LNCaP clone FGC (cell line): ENCODE measurements at regions not wholly inside any gene's neighbourhood (a gene's known extent, or its start where the extent isn't known, plus 50 kb on each side); places are given as distances from the start of the nearest gene placed in this dataset.
A peak's percentile ranks its signal among the peaks of the same experiment; 100 is the strongest.
"Not testable (repeated sequence)": the region's sequence is repeated elsewhere in the genome, so short reads cannot be mapped to it uniquely, and the experiment has no call there.

Source experiments
- DNase-seq: peaks from one replicate; pipeline ENCODE4 v3.0.0-alpha.2; 2011; ENCODE audit warnings: low read depth
- H3K4me3 ChIP-seq: 2 replicates; pipeline ENCODE4 v1.5.1; 2011; ENCODE audit warnings: mild to moderate bottlenecking, low read depth, low read length, control low read depth
- TF ChIP-seq, protein P1 (sequence below): IDR thresholded peaks from 2 replicates; pipeline ENCODE4 v1.5.1; 2012; ENCODE audit warnings: mild to moderate bottlenecking; ENCODE audit not compliant: control insufficient read depth, insufficient read depth; ENCODE audit errors: extremely low read depth

DNA sequence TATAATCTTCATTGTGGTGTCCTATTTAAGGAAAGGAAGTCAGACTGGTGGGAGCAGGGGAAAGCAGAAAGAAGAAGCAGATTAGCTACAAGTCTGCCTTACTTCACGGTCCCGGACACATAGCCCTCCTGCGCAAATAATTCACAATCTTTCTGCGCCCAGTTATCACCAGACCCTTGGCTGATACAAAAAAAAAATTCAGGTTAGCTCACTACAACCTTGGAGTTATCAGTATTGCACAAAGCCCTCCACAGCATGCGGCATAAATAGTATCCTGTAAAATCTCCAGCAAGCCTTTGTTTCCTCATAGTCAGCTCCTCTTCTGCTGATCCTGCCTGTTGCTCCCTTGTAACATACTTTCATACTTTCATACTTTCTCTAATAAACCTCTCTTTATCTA, 148.6 kb upstream of the FUT9 start:
- TF ChIP-seq, protein P1, sequence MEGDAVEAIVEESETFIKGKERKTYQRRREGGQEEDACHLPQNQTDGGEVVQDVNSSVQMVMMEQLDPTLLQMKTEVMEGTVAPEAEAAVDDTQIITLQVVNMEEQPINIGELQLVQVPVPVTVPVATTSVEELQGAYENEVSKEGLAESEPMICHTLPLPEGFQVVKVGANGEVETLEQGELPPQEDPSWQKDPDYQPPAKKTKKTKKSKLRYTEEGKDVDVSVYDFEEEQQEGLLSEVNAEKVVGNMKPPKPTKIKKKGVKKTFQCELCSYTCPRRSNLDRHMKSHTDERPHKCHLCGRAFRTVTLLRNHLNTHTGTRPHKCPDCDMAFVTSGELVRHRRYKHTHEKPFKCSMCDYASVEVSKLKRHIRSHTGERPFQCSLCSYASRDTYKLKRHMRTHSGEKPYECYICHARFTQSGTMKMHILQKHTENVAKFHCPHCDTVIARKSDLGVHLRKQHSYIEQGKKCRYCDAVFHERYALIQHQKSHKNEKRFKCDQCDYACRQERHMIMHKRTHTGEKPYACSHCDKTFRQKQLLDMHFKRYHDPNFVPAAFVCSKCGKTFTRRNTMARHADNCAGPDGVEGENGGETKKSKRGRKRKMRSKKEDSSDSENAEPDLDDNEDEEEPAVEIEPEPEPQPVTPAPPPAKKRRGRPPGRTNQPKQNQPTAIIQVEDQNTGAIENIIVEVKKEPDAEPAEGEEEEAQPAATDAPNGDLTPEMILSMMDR = no peak
- no peak for DNase-seq
- H3K4me3 ChIP-seq = no peak overlapping the region

DNA sequence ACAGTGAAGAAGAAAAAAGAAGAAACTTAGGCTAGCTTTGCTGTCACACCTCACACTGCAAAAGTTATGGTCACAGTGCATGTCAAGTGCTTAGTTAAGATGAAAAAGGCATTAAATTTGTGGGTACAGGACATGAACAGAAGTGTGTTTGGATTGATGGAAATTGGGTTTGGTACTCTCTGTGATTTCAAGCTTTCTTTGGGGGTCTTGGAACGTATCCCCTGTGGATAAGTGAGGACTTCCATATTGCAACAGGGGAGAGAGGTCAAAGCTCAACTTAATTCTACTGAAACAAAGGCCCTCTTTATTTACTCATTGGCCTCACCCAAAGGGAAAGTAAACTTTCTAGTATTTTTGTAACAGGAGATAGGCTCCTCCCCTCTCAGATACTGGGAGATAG, 138.3 kb upstream of the FUT9 start:
- TF ChIP-seq, protein P1 = no peak
- no peak for DNase-seq
- H3K4me3 ChIP-seq = no peak overlapping the region

DNA sequence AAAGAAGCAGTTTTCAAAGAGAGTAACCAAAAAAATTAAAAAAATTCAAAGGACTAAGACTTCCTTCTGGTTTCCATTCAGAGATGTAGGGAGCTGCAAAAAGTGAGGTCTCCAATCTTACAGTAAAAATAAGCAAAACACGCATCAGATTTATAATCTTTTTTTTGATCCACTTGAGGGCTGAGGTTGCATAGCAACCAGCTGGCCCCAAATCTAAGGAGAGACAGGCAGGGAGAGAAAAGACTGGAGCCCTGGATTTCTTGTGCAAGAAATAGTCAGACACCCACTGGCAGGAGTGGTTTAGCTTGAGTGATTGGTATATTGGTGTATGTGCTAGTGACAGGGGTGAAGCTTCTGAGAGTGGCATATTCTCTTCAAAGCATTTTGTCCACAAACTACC, 135.9 kb upstream of the FUT9 start:
- TF ChIP-seq, protein P1 = no peak
- DNase-seq = no peak
- no peak overlapping the region for H3K4me3 ChIP-seq

- no peak for DNase-seq
- TF ChIP-seq, protein P1 = no peak
- H3K4me3 ChIP-seq = no peak overlapping the region
Measured at GRCh38 chr6:95882371-95882770, 133.4 kb upstream of the FUT9 start.

DNA sequence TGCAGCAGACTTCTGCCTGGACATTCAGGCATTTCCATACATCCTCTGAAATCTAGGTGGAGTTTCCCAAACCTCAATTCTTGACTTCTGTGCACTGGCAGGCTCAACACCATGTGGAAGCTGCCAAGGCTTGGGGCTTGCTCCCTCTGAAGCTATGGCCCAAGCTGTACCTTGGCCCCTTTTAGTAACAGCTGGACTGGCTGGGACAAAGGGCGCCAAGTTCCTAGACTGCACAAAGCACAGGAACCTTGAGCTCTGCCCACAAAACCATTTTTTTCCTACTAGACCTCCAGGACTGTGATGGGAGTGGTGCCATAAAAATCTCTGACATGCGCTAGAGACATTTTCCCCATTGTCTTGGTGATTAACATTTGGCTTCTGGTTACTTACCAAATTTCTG, 127.1 kb upstream of the FUT9 start:
- not testable (repeated sequence) for DNase-seq, H3K4me3 ChIP-seq

GRCh38 chr6:95905132-95905531, 110.6 kb upstream of the FUT9 start:
- DNase-seq = no peak
- TF ChIP-seq, protein P1 = no peak
- H3K4me3 ChIP-seq = no peak overlapping the region

DNA sequence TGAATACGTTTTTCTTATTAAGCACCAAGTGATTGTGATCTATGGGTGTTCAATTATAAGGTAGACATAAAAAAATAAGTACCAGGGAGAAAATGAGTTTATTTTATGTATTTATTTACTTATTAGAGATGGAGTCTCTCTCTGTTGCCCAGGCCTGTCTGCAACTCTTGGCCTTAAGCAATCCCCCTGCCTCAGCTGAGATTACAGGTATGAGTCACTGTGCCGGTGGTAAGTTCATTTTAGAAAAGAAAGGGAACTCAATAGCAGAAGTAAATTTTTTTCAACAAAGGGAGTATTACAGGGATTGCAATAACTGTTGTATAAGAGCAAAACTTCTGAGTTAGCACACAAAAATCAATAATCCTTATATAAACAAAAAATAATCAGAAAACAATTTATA, 98.7 kb upstream of the FUT9 start:
- no peak overlapping the region for H3K4me3 ChIP-seq
- TF ChIP-seq, protein P1 = no peak
- no peak for DNase-seq

DNA sequence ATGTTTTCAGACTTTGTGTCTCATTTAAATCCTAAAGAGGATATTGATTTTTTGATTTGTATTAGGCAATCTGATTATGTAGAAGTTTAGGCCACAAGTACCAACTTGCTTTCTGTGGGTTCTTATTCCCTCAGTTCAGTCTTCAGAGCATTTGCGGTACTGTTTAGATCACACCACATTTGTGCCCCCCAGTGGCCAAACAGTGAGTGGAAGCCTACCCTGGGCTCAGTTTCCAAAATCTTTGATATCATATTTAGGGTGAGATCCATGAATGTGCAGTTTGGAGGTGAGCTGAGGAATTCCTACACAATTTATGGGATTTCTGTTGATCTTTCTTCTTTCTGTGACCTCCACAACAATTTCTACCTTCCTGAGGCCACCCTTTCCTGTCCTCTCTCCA, 92.3 kb upstream of the FUT9 start:
- DNase-seq = no peak
- no peak overlapping the region for H3K4me3 ChIP-seq
- TF ChIP-seq, protein P1 = 0 out of 2 replicates have a peak, but pooled peaks have one; percentile 11
